ENCODE measurements at regions not wholly inside any gene's neighbourhood (a gene's known extent, or its start where the extent isn't known, plus 50 kb on each side); places are given as distances from the start of the nearest gene placed in this dataset.

GRCh38 chr2:176834226-176834625 lies 378.4 kb upstream of the HNRNPA3 start:
- TF ChIP-seq EZH2phosphoT487 (IDR thresholded peaks at IDR 0.05; ENCODE audit: borderline replicate concordance, low read length) (no peak), EZH2 (IDR thresholded peaks at IDR 0.05; ENCODE audit: low read length, unreplicated experiment) (no peak)
- TF ChIP-seq, protein P1, sequence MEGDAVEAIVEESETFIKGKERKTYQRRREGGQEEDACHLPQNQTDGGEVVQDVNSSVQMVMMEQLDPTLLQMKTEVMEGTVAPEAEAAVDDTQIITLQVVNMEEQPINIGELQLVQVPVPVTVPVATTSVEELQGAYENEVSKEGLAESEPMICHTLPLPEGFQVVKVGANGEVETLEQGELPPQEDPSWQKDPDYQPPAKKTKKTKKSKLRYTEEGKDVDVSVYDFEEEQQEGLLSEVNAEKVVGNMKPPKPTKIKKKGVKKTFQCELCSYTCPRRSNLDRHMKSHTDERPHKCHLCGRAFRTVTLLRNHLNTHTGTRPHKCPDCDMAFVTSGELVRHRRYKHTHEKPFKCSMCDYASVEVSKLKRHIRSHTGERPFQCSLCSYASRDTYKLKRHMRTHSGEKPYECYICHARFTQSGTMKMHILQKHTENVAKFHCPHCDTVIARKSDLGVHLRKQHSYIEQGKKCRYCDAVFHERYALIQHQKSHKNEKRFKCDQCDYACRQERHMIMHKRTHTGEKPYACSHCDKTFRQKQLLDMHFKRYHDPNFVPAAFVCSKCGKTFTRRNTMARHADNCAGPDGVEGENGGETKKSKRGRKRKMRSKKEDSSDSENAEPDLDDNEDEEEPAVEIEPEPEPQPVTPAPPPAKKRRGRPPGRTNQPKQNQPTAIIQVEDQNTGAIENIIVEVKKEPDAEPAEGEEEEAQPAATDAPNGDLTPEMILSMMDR (conservative IDR thresholded peaks at IDR 0.05; ENCODE audit: low read depth, low read length) = no peak
- Histone ChIP-seq H4K20me1 (ENCODE audit: low read length) (no peaks in the 10 kb centered on the region), H2AFZ (ENCODE audit: low read length) (no peak overlapping the region), H3K27ac (ENCODE audit: low read length) (no peak overlapping the region), H3K9me3 (ENCODE audit: low read length) (no peaks in the 10 kb centered on the region), H3K9ac (ENCODE audit: low read length) (no peak overlapping the region), H3K4me3 (ENCODE audit: low read length) (no peak overlapping the region), H3K4me1 (ENCODE audit: insufficient read depth, low read length) (no peaks in the 10 kb centered on the region), H3K27me3 (ENCODE audit: low read length) (peaks cover 44% of the 10 kb centered on the region), H3K4me2 (ENCODE audit: low read length) (no peak overlapping the region), H3K79me2 (ENCODE audit: low read length) (no peaks in the 10 kb centered on the region), H3K36me3 (ENCODE audit: low read depth, low read length) (no peaks in the 10 kb centered on the region), H3F3A (ENCODE audit: low read length, unreplicated experiment) (no peaks in the 10 kb centered on the region), H3K9me2 (replicated peaks; ENCODE audit: low read length) (no peaks in the 10 kb centered on the region)
- ChIA-PET CTCF (no interaction called here), POLR2A (ENCODE audit: unreplicated experiment) (no interaction called here)
- BruUV-seq (replicated peaks) = no TSS peak
- intact Hi-C loops (cut with micrococcal nuclease) = no loop called here
- no peak for DNase-seq
- no peak for ATAC-seq

DNA sequence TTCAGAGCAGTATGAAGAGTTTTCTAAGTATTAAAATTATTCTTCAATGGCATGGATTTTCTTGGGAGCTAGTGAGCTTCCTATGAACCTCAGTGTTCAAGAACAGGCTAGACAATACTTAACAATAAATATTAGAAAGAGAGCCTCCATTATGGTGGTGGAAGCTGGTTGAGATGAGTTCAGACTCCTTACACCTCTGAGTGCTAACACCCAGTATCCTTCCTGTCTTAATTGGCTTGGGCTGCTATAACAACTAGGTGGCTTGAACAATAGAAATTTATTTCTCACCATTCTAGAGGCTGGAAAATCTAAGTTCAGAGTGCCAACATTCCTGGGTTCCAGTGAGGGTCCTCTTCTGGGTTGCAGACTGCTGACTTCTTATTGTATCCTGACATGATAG lies 369.4 kb upstream of the HNRNPA3 start:
- H3K79me2 ChIP-seq (ENCODE audit: low read length) = no peaks in the 10 kb centered on the region
- no peak overlapping the region for H3K4me3 ChIP-seq (ENCODE audit: low read length)
- ATAC-seq = no peak
- H3K9ac ChIP-seq (ENCODE audit: low read length) = no peak overlapping the region
- DNase-seq = no peak
- CTCF ChIA-PET = no interaction called here
- POLR2A ChIA-PET (ENCODE audit: unreplicated experiment) = no interaction called here
- H3K9me3 ChIP-seq (ENCODE audit: low read length) = no peaks in the 10 kb centered on the region
- no TSS peak for BruUV-seq (replicated peaks)
- H3F3A ChIP-seq (ENCODE audit: low read length, unreplicated experiment) = no peaks in the 10 kb centered on the region
- no peaks in the 10 kb centered on the region for H3K36me3 ChIP-seq (ENCODE audit: low read depth, low read length)
- no peaks in the 10 kb centered on the region for H4K20me1 ChIP-seq (ENCODE audit: low read length)
- no peaks in the 10 kb centered on the region for H3K9me2 ChIP-seq (replicated peaks; ENCODE audit: low read length)
- intact Hi-C loops (cut with micrococcal nuclease) = no loop called here
- TF ChIP-seq EZH2phosphoT487 (IDR thresholded peaks at IDR 0.05; ENCODE audit: borderline replicate concordance, low read length) (no peak), EZH2 (IDR thresholded peaks at IDR 0.05; ENCODE audit: low read length, unreplicated experiment) (no peak)
- TF ChIP-seq, protein P1 (conservative IDR thresholded peaks at IDR 0.05; ENCODE audit: low read depth, low read length) = no peak
- no peaks in the 10 kb centered on the region for H3K4me1 ChIP-seq (ENCODE audit: insufficient read depth, low read length)
- no peak overlapping the region for H2AFZ ChIP-seq (ENCODE audit: low read length)
- no peak overlapping the region for H3K27ac ChIP-seq (ENCODE audit: low read length)
- H3K27me3 ChIP-seq (ENCODE audit: low read length) = peaks cover 44% of the 10 kb centered on the region
- no peak overlapping the region for H3K4me2 ChIP-seq (ENCODE audit: low read length)

GRCh38 chr2:176844461-176844860 lies 368.1 kb upstream of the HNRNPA3 start:
- BruUV-seq (replicated peaks) = no TSS peak
- H3K27me3 ChIP-seq (ENCODE audit: low read length) = peaks cover 46% of the 10 kb centered on the region
- ChIA-PET CTCF (no interaction called here), POLR2A (ENCODE audit: unreplicated experiment) (no interaction called here)
- H2AFZ ChIP-seq (ENCODE audit: low read length) = no peak overlapping the region
- no peaks in the 10 kb centered on the region for H3K9me3 ChIP-seq (ENCODE audit: low read length)
- H3K4me3 ChIP-seq (ENCODE audit: low read length) = no peak overlapping the region
- H3K36me3 ChIP-seq (ENCODE audit: low read depth, low read length) = no peaks in the 10 kb centered on the region
- ATAC-seq (no peak), DNase-seq (no peak)
- TF ChIP-seq EZH2 (IDR thresholded peaks at IDR 0.05; ENCODE audit: low read length, unreplicated experiment) (no peak), EZH2phosphoT487 (IDR thresholded peaks at IDR 0.05; ENCODE audit: borderline replicate concordance, low read length) (no peak)
- TF ChIP-seq, protein P1 (conservative IDR thresholded peaks at IDR 0.05; ENCODE audit: low read depth, low read length) = no peak
- no peaks in the 10 kb centered on the region for H3K4me1 ChIP-seq (ENCODE audit: insufficient read depth, low read length)
- no peaks in the 10 kb centered on the region for H3F3A ChIP-seq (ENCODE audit: low read length, unreplicated experiment)
- H3K79me2 ChIP-seq (ENCODE audit: low read length) = no peaks in the 10 kb centered on the region
- H4K20me1 ChIP-seq (ENCODE audit: low read length) = no peaks in the 10 kb centered on the region
- no peaks in the 10 kb centered on the region for H3K9me2 ChIP-seq (replicated peaks; ENCODE audit: low read length)
- no peak overlapping the region for H3K9ac ChIP-seq (ENCODE audit: low read length)
- no peak overlapping the region for H3K4me2 ChIP-seq (ENCODE audit: low read length)
- no peak overlapping the region for H3K27ac ChIP-seq (ENCODE audit: low read length)
- intact Hi-C loops (cut with micrococcal nuclease) = no loop called here
